Adrenal gland (tissue), 9 donors: ENCODE measurements at regions not wholly inside any gene's neighbourhood (a gene's known extent, or its start where the extent isn't known, plus 50 kb on each side); places are given as distances from the start of the nearest gene placed in this dataset.

ENCODE experiments used
- DNase-seq, 7 donors: peaks; one replicate each; pipeline ENCODE4 v3.0.0-alpha.2; 2019 to 2020
- H3K27ac ChIP-seq, 5 donors: fragments of 200-600 bp; sonication (generic) in 4 of 5; 1 replicate in 3 of 5; 2 replicates in 2 of 5; pipeline versions ENCODE4 v1.5.1 to v1.8.0; 2016 to 2020; ENCODE audit warnings: mild to moderate bottlenecking in 1 of 5
- H3K27me3 ChIP-seq: fragments of 200-600 bp; 2 replicates; pipeline ENCODE4 v1.8.0; 2021
- H3K36me3 ChIP-seq, 2 donors: fragments of 200-600 bp; replicated peaks in 1 of 2; 1 replicate in 1 of 2; 2 replicates in 1 of 2; pipeline versions ENCODE4 v1.5.1 to v1.8.0; 2018 to 2022
- H3K4me1 ChIP-seq, 2 donors: fragments of 200-600 bp; replicated peaks in 1 of 2; 1 replicate in 1 of 2; 2 replicates in 1 of 2; pipeline versions ENCODE4 v1.5.1 to v1.8.0; 2018 to 2021
- H3K4me3 ChIP-seq, 4 donors: fragments of 200-600 bp; sonication (generic) in 3 of 4; one replicate each; pipeline ENCODE4 v1.5.1; 2016 to 2018
- H3K9me3 ChIP-seq, 3 donors: fragments of 200-600 bp; sonication (generic) in 1 of 3; replicated peaks in 1 of 3; 1 replicate in 2 of 3; 2 replicates in 1 of 3; pipeline versions ENCODE4 v1.5.1 to v1.8.0; 2016 to 2021
- CTCF ChIP-seq, 6 experiments: fragments of 450-650 bp in 4 of 6; fragments of 200-600 bp in 2 of 6; sonication (generic) in 1 of 6; IDR thresholded peaks; 1 replicate in 5 of 6; 2 replicates in 1 of 6; pipeline versions ENCODE4 v1.5.1 to v1.8.0; 2016 to 2021; ENCODE audit warnings: antibody characterized with exemption in 6 of 6, mild to moderate bottlenecking in 2 of 6, moderate library complexity in 1 of 6
- POLR2A ChIP-seq, 2 donors: fragments of 450-650 bp; IDR thresholded peaks; one replicate each; pipeline ENCODE4 v1.6.1; 2017; ENCODE audit warnings: antibody characterized with exemption in 2 of 2, mild to moderate bottlenecking in 2 of 2, moderate library complexity in 1 of 2
- WGBS, 4 donors: extraction: QIAGEN DNeasy Blood & Tissue Kit in 2 of 4; methylation state at CpG; one replicate each; pipeline versions ENCODE4 v1.1.5 to v1.1.7; 2013 to 2017; 5-methylcytosine and 5-hydroxymethylcytosine counted together
- intact Hi-C, 2 donors: fragments of 100-400 bp; cut with DNase I; formaldehyde crosslinking; loops; one replicate each; pipeline versions ENCODE4 v1.14.1 to v1.15.0; 2022 to 2023
- donor health status: healthy with polysubstance abuse.
- donor health status: Bipolar disorder and iron deficiency.
- donor health status: DM: yes; HTN: yes; CAD: no.
- donor health status: DM: no; HTN: no; CAD: no.
- donor health status: DM: no; HTN: no; CAD: no.

- Histone ChIP-seq H3K4me3 (no peak overlapping the region), H3K27me3 (no peaks in the 10 kb centered on the region), H3K4me1 (no peaks in the 10 kb centered on the region), H3K36me3 (no peaks in the 10 kb centered on the region), H3K27ac (no peak overlapping the region), H3K9me3 (no peaks in the 10 kb centered on the region)
- no peak for TF ChIP-seq CTCF (IDR thresholded peaks at IDR 0.05)
- no peak for TF ChIP-seq POLR2A (IDR thresholded peaks at IDR 0.05)
- DNase-seq = no peak
- intact Hi-C loops = no loop called here
- WGBS, 4 donors = 63 to 81% (median 75%) methylated on average over 3 of the region's 3 CpGs
Measured at GRCh38 chr2:22854588-22854987, 530.4 kb upstream of the KLHL29 start.

- Histone ChIP-seq H3K4me3 (no peak overlapping the region), H3K27me3 (no peaks in the 10 kb centered on the region), H3K36me3 (no peaks in the 10 kb centered on the region), H3K9me3 (no peaks in the 10 kb centered on the region), H3K27ac (no peak overlapping the region), H3K4me1 (no peaks in the 10 kb centered on the region)
- WGBS, 4 donors = 73 to 91% (median 85%) methylated on average over 3 of the region's 3 CpGs
- TF ChIP-seq POLR2A (IDR thresholded peaks at IDR 0.05) = no peak
- no peak for TF ChIP-seq CTCF (IDR thresholded peaks at IDR 0.05)
- DNase-seq = no peak
- intact Hi-C loops = no loop called here
Measured at GRCh38 chr2:22855081-22855480, 529.9 kb upstream of the KLHL29 start.

GRCh38 chr2:22855761-22856184 lies 529.2 kb upstream of the KLHL29 start:
- Histone ChIP-seq H3K4me1 (no peaks in the 10 kb centered on the region), H3K27ac (no peak overlapping the region), H3K9me3 (no peaks in the 10 kb centered on the region), H3K27me3 (no peaks in the 10 kb centered on the region), H3K4me3 (no peak overlapping the region), H3K36me3 (no peaks in the 10 kb centered on the region)
- TF ChIP-seq POLR2A (IDR thresholded peaks at IDR 0.05) (no peak), CTCF (IDR thresholded peaks at IDR 0.05) (no peak)
- peak in 2 of 7 donors; percentile 23 to 63 for DNase-seq
- intact Hi-C loops = no loop called here
- 67 to 90% (median 74%) methylated on average over 2 to 9 of the region's 9 CpGs for WGBS, 4 donors

GRCh38 chr2:22867973-22868372 lies 517.0 kb upstream of the KLHL29 start:
- Histone ChIP-seq H3K4me3 (no peak overlapping the region), H3K9me3 (no peaks in the 10 kb centered on the region), H3K27me3 (no peaks in the 10 kb centered on the region), H3K27ac (no peak overlapping the region), H3K4me1 (no peaks in the 10 kb centered on the region), H3K36me3 (no peaks in the 10 kb centered on the region)
- TF ChIP-seq CTCF (IDR thresholded peaks at IDR 0.05) (no peak), POLR2A (IDR thresholded peaks at IDR 0.05) (no peak)
- intact Hi-C loops = no loop called here
- DNase-seq = no peak
- WGBS, 4 donors = 47 to 57% (median 53%) methylated on average over 4 of the region's 4 CpGs
